ENCODE measurements at regions not wholly inside any gene's neighbourhood (a gene's known extent, or its start where the extent isn't known, plus 50 kb on each side); places are given as distances from the start of the nearest gene placed in this dataset.
A peak's percentile ranks its signal among the peaks of the same experiment; 100 is the strongest.
"Not testable (repeated sequence)": the region's sequence is repeated elsewhere in the genome, so short reads cannot be mapped to it uniquely, and the experiment has no call there.

- DNase-seq: peak in 1 of 3 experiments; percentile 16
These were observed 52.4 kb upstream of the PMPCB start for GRCh38 chr7:103244865-103245264.

GRCh38 chr7:103240806-103241205, 56.4 kb upstream of the PMPCB start:
- DNase-seq: no peak

- not testable (repeated sequence) for DNase-seq
These were observed 61.4 kb upstream of the PMPCB start for GRCh38 chr7:103235824-103236223.

- not testable (repeated sequence) for DNase-seq
These were observed 62.4 kb upstream of the PMPCB start for GRCh38 chr7:103234877-103235276.

- DNase-seq: not testable (repeated sequence)
These were observed 69.4 kb upstream of the PMPCB start for GRCh38 chr7:103227787-103228186.

- not testable (repeated sequence) for DNase-seq
These were observed 71.4 kb upstream of the PMPCB start for GRCh38 chr7:103225798-103226197.

- not testable (repeated sequence) for DNase-seq
These were observed 74.2 kb upstream of the NAPEPLD start for GRCh38 chr7:103223065-103223464.

GRCh38 chr7:103211049-103211448, 62.1 kb upstream of the NAPEPLD start:
- not testable (repeated sequence) for DNase-seq

GRCh38 chr7:103199191-103199590, 50.3 kb upstream of the NAPEPLD start:
- DNase-seq: not testable (repeated sequence)

Measured in NCI-H1417 (cell line).